Cerebellar cortex (tissue), 1 donor: ENCODE measurements at regions not wholly inside any gene's neighbourhood (a gene's known extent, or its start where the extent isn't known, plus 50 kb on each side); places are given as distances from the start of the nearest gene placed in this dataset.
A peak's percentile ranks its signal among the peaks of the same experiment; 100 is the strongest.
"Not testable (repeated sequence)": the region's sequence is repeated elsewhere in the genome, so short reads cannot be mapped to it uniquely, and the experiment has no call there.

Experiments
- DNase-seq: peaks from one replicate; pipeline ENCODE4 v3.0.0-alpha.2; 2015; ENCODE audit warnings: low spot score

DNA sequence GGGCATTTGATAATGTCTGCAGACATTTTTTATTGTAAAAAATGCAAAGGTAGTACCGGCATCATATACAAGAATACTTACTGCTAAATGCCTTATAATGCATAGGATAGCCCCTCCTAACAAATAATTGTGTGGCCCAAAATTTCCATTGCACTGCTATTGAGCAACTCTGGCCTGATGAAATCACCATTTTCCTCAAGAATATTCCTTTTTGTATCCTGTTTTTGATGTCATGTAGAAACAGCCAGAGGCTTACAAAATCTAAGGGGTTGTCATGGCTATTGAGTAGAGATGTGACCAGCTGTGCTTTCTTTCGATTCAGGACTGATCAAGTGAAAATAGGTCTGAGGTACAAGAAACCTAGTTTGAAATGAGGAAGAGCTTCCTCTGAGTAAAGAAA is 854.3 kb downstream of the KCNA4 start:
- no peak for DNase-seq

DNA sequence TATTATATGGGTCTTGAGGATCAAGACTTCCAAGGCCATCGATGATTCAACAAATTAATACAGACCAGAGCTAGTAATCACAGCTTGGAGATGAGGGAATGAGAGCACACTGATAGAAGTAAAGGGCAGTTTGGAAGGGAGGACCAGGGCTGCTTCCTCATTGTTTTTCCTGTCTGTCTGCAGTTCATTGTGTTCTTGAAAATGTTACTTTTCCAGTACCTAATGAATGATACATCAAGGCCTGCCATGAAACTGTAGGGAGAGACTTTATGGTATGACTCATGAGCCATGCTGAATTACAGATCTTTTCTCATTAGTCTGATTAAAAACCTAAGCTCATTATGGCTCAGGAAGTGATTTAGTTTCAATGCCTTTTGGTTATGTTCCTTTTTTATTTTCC is 855.6 kb downstream of the KCNA4 start:
- DNase-seq, result no peak

DNA sequence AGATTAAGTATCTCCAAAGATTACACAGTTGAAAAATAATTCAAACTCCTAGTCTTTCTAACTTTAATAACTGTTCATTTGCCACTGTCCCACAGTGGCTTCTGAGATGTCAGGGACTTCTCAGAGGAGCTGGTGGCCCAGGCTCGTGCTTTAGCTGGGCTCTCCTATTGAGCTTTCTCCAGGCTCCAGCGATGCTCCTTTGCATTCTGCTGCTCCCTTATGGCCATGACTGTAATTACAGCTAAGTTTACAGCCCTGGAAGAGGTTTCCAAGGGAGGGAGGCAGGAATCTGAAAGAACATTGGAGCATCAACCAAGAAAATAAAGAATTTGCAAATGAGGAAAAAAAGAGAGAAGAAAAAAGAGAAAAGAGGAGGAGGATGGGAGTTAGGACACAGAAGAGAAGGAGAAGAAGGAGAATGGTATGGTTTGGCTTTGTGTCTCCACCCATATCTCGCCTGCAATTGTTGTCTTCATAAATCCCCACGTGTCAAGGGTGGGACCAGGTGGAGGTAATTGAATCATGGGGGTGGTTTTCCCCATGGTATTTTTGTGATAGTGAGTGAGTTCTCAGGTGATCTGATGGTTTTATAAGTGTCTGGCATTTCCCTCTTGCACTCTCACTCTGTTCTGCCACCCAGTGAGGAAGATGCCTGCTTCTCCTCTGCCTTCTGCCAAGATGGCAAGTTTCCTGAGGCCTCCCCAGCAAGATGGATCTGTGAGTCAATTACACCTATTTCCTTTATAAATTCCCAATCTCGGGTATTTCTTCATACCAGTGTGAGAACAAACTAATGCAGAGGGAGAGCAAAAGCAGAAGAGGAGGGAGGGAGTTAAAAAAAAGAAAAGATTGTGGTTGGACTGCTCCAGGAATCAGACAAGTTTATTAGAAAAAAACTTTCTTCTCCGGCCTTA is 857.0 kb downstream of the KCNA4 start:
- DNase-seq, result peak; percentile 52

DNA sequence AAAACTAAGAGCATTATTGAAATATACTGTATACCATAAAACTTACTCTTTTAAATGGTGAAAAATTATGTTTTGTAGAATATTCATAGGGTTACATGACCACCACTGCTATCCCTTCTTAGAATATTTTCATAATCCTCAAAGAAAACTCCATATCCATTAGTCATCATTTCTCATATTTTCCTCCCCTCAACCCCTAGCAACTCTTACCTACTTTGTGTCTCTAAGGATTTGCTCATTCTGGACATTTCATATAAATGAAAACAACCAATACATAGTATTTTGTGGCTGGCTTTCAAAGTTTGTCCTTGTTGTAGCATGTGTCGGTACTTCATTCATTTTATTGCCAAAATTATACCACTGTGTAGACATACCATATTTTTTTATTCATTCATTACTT is 863.8 kb downstream of the KCNA4 start:
- no peak for DNase-seq

DNA sequence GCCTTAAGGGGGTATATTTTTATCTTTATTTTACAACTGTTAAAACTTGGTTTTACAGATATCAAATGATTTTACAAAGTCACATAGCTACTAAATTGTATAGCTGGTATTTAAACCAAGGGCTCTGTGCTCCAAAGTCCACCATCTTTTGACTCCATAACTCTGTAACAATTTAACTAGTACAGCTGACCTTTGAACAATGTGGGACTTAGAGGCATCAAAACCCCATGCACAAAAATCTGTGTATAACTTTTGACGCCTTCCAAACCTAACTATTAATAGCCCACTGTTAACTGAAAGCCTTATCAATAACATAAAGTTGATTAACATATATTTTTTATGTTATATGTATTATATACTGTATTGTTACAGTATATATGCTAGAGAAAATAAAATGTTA is 874.3 kb downstream of the KCNA4 start:
- not testable (repeated sequence) for DNase-seq

DNA sequence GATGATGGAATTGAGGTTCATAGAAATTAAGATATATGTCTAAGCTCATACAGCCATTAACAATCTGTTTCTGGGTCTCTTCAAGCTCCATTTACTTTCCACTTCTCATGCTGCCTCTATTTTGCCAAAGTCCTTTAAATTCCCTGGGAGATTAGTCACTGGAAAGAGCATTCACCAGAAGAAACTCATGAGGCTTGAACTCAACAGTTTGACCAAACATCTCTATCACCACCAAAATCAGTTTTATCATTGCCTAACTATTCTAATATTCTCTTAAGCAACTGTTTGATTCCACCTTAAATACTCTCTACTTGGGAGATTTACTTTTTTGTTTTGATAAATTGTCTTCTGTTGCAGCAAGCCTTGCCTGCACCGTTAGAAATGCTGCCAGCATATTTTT is 881.3 kb downstream of the KCNA4 start:
- DNase-seq, result no peak

DNA sequence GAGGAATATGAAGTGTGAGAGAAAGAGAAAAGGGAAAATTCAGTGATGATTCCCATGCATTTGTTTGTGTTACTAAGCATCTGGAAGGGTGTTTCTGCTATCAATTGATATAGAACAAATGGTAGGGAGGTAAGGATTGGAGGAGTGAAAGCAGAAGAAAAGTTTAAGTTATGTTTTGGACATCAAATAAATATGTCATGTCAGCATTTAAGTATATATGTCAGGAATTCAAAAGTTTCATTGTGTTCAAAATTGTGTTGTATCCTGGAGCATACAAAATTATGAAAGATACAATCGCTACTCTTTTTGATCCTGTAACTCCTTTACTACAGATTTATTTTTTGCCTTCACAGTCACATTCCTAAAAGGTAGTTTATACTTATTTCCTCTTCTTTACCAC is 885.8 kb downstream of the KCNA4 start:
- no peak for DNase-seq

DNA sequence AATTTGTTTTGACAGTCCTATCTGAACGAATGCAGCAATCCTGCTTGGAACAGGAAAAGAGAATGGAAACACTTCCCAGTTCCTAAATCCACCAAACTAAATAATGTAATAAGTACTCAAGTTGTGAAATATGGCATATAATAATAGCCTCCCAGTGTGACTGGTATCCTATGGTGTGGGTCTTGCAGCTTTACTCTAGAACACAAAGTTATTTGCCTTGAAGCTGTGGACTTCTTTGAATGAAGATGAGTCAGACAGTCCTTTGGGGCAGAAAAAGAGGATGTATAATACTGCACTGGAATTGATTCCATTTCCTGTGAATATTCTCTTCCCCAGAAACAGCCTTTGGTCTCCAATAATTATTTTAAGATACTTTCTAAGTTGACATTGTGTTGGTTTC is 887.0 kb downstream of the KCNA4 start:
- DNase-seq, result no peak

DNA sequence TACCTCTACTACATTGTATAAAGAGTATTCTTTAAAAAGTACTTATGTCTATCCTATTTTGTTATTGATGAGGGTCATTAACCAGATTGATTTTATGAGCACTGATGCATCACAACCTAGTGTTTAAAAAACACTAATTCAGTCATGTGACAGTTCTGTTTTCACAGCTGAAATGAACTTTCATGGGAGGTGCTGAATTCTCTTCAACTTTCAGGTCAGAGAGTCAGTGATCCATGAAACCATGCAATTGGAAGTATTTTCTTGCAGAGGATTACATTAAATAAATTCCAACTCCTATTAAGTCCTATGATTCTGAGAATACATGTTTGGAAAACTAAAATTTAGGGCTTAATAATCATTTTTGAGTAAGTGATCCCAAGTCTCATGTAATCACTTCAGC is 889.4 kb downstream of the KCNA4 start:
- no peak for DNase-seq

DNA sequence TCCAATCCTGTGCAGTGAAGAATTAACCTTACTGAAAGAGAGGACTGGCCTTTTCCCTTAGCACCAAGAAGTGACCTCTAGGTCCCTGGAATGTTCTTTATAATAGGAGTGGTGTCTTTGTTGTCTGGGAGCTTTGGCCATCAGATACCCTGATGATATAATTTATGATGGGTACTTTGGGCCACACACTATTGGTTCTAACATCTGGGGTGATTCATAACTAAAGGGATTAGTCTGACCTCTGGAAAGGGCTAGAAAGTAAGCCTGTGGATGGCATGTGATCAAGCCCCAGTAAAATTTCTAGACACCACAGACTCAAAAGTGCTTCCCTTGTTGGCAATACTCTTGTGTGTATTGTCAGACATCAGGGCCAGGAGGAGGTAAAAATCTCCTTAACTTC is 891.2 kb downstream of the KCNA4 start:
- no peak for DNase-seq

DNA sequence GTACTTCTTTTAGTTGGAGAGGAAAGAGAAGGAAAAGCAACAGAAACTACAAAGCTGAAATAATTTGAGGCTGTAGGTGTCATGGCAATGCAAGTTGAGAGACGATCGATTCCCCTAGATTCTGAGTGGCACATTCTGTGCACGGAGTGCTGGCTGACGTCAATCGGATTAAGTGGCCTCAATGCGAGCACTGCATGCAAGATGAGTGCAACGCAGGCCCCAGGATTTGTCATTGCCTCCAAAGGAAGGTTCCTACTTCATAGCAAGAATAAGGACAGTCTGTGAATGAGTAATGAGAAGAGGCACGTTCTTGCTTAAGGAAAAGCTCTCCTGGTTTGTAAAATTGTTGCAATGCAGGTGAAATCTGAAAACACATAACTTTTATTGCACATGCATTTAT is 892.4 kb downstream of the KCNA4 start:
- DNase-seq, result no peak

DNA sequence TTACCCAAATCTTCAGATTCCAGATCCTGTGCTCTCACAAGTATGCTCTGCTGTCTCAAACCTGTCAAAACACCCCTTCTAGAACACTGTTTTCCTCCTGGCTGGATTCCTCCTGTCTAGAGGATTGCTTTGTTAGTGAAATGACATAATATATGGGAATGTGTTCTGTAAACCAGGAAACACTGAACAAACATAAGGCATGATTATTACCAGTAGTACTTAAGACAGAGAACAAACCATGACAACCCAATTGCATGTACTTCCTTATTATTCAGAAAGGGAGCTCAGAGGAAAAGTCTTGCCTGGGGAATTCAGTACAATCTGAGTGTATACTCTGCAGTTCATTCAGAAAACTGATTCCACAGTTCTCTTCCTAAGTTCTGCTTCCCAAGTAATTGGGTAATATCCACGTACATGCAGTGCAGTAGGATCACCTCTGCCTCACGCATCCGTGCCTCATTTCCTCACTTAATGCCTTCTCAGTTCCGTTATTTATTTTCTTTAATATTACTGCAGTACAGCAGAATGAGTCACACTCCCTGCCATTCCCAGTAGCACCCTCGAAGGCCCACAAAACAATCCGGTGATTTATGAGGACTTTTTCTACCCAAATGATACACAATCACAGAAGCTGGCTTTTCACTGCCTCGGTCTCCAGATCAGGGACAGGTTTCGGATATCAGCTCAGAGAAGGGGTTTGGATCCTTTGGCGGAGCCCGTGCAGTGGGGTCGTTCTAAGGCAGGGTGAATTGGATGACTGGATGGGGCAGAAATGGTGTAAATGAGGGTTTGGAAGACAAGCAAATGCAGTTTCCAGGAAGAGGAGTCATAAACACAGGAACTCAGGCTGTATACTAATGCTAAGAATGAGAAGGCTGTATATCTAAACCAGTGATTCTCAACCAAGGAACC is 896.9 kb downstream of the KCNA4 start:
- DNase-seq, result no peak

DNA sequence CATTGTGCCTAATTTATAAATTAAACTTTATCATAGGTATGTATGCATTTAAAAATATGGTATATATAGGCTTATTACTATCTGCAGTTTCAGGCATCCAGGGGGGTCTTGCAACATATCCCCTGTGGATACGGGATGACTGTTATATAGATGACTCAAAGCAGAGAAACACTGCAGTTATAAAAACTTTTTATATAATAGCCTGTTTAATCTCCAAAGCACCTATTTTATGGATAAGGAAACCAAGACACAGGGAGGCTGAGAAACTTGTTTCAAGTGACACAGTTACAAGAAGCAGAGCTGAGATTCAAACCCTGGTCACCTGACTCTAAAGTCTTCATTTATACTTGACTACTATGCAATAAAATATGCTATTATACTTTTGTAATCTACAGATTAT is 897.7 kb downstream of the KCNA4 start:
- DNase-seq, result no peak

DNA sequence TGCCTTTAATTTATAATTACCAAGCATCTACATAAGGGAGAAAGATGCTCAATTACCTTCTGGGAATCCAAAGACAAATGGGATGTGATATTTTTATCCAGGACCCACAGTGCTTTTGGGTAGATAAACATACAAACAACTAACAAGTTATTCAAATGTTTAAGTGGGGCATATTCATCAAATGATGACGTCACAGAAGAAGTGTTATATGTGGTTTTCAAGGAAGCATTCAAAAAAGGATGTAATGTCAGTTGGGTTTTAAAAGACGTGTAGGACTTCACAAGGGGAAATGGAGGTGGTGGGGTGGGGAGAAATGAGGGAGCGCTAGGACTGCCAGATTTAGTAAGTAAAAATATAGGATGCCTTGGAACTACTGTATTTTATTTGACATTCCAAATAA is 915.9 kb downstream of the KCNA4 start:
- no peak for DNase-seq

DNA sequence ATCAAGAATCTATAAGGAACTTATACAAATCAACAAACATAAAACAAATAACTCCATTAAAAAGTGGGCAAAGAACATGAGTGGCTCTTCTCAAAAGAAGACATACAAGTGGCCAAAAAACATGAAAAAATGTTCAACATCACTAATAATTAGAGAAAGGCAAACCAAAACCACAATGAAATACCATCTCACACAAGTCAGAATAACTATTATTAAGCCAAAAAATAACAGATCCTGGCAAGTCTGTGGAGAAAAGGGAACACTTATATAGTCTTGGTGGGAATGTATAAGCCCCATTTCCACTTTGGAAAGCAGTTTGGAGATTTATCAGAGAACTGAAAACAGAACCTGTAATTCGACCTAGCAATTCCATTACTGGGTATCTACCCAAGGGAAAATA is 921.0 kb downstream of the KCNA4 start:
- no peak for DNase-seq

DNA sequence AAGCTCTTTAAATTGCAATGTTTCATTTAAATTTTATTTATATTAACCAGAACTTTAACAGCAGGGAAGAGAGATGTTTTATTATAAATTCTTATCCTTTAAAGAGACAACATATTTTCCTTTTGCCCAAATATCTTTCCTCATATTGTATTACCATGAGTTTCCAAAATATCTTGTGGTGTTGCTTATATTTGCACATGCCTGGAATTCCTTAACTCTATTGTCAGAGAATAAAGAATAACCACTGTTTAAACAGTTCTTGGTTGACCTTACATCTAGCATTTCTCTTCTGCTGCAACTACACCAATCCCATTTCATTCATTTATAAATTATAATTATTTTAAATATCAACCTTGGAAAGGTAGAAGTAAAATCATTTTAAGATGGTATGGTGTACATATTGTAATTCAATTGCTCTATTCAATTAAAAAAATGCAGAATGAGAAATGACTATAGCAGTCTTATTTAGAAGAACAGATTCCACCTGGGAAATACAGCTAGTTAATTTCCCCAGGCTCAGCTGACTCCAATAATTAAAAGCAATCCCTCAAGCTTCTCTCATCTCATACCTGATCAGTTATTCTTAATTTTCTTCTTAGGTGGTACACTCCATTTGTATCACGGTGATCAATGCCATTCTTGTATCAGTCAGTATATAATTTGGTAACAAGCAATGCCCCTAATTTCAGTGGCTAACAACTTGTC is 923.3 kb downstream of the KCNA4 start:
- no peak for DNase-seq

DNA sequence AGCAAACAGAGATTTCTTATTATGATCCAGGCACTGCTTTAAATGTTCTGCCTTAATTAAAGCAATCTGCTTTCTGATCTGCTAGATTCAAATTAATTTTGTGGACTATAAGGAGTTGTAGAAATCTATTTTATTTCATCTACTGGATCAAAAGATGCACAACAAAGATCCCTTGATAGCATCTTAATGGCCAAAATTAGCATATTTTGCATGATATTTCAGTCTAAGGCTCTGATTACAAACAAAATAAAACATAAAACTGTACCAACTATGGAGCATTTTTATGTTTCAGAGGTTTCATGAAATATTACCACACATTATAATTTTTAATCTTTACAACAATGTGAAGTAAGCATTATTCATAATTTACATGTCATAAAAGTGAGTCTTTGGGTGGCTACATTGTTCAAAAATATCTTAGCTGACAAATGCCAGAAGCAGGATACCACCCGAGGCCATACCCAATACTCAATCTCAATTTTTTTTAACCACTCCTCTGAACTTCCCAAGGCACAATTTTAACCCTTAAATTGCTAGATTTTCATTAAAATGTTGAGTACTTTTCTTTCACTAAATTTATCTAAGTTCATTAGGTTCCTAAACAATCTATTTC is 929.5 kb downstream of the KCNA4 start:
- no peak for DNase-seq

DNA sequence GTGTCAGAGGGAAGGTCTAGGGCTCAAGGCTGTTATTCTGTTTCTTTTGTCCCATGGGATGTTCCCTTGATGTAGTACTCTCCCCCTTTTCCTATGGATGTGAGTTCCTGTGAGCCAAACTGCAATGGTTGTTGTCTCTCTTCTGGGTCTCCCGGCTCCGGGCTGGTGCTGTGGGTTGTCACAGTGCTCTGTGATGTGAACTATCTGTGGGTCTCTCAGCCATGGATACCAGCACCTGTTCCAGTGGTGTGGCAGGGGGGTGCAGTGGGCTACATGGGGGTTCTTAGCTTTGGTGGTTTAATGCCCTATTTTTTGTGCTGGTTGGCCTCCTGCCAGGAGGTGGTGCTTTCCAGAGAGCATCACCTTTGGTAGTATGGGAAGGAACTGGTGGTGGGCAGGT is 941.1 kb downstream of the KCNA4 start:
- DNase-seq, result no peak

DNA sequence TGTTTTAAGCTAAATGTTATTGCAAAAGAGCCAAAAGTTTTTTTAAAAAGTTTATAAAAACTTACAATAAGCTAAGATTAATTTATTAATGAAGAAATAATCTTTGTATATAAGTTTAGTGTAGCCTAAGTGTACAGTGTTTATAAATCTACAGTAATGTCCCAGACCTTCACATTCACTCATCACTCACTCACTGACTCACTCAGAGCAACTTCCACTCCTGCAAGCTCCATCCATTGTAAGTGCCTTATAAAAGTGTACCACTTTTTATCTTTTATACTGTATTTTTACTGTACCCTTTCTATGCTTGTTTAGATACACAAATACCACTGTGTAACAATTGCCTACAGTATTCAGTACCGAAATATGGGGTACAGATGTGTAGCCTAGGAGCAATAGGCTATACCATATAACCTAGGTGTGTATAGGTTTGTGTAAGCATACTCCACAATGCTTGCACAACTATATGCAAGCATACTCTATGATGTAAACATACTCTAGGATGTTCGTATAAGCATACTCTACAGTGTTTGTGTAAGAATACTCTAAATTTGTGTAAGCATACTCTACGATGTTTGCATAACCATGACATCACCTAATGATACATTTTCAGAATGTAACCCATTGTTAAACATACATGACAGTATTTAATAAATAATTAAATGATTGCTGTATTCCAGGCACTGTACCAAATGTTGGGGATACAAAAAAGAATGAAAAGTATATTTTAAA is 953.0 kb downstream of the KCNA4 start:
- DNase-seq, result no peak

DNA sequence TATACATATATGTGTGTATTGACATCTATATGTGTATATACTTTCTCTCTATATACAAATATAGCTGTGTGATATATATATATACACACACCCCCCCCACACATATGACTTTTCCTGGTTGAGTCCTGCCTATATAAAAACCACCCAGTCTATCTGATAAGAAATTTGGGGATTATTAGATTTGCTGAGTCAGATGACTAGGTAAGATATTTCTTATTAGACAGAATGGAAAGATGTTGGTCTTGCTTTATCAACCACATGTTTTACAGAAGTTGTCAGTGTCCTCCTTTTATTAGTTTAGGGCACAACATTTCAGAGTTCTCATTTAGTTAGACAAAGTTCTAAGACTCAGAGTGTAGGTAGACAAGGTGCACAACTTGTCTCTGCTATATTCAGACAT is 953.3 kb downstream of the METTL15 start:
- no peak for DNase-seq

DNA sequence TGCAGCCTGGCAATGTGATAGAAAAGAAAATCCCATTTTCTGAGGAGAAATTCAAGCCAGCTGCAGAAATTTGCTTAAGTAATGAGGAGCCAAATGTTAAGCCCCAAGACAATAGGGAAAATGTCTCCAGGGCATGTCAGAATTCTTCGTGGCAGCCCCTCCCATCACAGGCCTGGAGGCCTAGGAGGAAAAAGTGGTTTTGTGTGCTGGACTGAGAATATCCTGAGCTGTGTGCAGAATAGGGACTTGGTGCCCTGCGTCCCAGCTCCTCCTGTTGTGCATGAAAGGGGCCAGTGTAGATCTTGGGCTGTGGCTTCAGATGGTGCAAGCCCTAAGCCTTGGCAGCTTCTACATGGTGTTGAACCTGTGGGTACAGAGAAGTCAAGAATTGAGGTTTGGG is 948.3 kb downstream of the METTL15 start:
- DNase-seq, result not testable (repeated sequence)
